SK-N-SH treated with all-trans-retinoic acid at 6 μM for 48 hours (cell line): ENCODE measurements at regions not wholly inside any gene's neighbourhood (a gene's known extent, or its start where the extent isn't known, plus 50 kb on each side); places are given as distances from the start of the nearest gene placed in this dataset.

Experiments used
- ARNTL ChIP-seq: fragments of 450-650 bp; formaldehyde crosslinking; IDR thresholded peaks from 2 replicates; pipeline ENCODE4 v1.5.0; 2020; ENCODE audit warnings: low read depth, mild to moderate bottlenecking, moderate library complexity, borderline replicate concordance
- CSDC2 ChIP-seq: fragments of 250-450 bp; sonication (Bioruptor Pico); IDR thresholded peaks from 2 replicates; pipeline ENCODE4 v1.5.0; 2020; ENCODE audit warnings: mild to moderate bottlenecking, moderate library complexity
- ESRRG ChIP-seq: fragments of 250-450 bp; sonication (Bioruptor Pico); IDR thresholded peaks from 2 replicates; pipeline ENCODE4 v1.6.1; 2021; ENCODE audit warnings: mild to moderate bottlenecking
- GLIS3 ChIP-seq: fragments of 250-450 bp; sonication (Bioruptor Pico); IDR thresholded peaks from 2 replicates; pipeline ENCODE4 v1.5.0; 2020; ENCODE audit warnings: mild to moderate bottlenecking, moderate library complexity
- ISL1 ChIP-seq: fragments of 250-450 bp; sonication (Bioruptor Pico); IDR thresholded peaks from 2 replicates; pipeline ENCODE4 v2.1.2; 2022; ENCODE audit warnings: mild to moderate bottlenecking, moderate library complexity
- OSR1 ChIP-seq: fragments of 250-450 bp; sonication (Bioruptor Pico); IDR thresholded peaks from 2 replicates; pipeline ENCODE4 v1.8.0; 2022; ENCODE audit warnings: moderate library complexity, mild to moderate bottlenecking, inconsistent platforms
- RARB ChIP-seq: fragments of 250-450 bp; sonication (Bioruptor Pico); IDR thresholded peaks from 2 replicates; pipeline ENCODE4 v1.8.0; 2021; ENCODE audit warnings: mild to moderate bottlenecking, moderate library complexity
- TOX ChIP-seq: fragments of 250-450 bp; sonication (Bioruptor Pico); IDR thresholded peaks from 2 replicates; pipeline ENCODE4 v1.8.0; 2021; ENCODE audit warnings: mild to moderate bottlenecking, moderate library complexity, borderline replicate concordance
- ZC3H10 ChIP-seq: fragments of 250-450 bp; sonication (Bioruptor Pico); IDR thresholded peaks from 2 replicates; pipeline ENCODE4 v1.5.1; 2021; ENCODE audit warnings: mild to moderate bottlenecking, moderate library complexity
- ZFP3 ChIP-seq: fragments of 250-450 bp; sonication (Bioruptor Pico); IDR thresholded peaks from 2 replicates; pipeline ENCODE4 v1.5.0; 2020; ENCODE audit warnings: mild to moderate bottlenecking, moderate library complexity

DNA sequence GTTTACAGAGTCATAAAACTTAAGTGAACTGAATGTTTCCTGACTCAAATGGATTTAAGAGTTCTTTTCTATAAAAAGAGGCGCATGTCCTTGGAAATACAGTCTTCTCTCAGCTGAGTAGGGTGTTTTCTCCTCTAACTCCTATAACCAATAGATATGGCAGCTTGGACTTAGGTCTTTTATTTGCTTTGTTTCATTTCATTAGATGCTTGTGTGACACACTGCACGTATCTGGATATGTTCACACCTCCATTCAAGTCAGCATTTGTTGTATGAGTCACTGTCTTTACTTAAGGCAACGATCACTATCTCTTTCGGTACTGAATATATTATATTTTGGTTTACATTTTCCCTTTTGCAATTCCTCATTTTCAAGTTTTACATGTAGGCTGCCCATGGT, 136.6 kb downstream of the ARSF start:
- TF ChIP-seq ZC3H10: no peak
- no peak for TF ChIP-seq ESRRG (CRISPR knock-in tag)
- TF ChIP-seq CSDC2 (CRISPR knock-in tag): no peak
- no peak for TF ChIP-seq RARB
- no peak for TF ChIP-seq ISL1
- TF ChIP-seq TOX (CRISPR knock-in tag): no peak
- TF ChIP-seq ZFP3 (CRISPR knock-in tag): no peak
- no peak for TF ChIP-seq OSR1 (CRISPR knock-in tag)
- no peak for TF ChIP-seq ARNTL (CRISPR knock-in tag)
- TF ChIP-seq GLIS3 (CRISPR knock-in tag): no peak
